GM23248 (cell line): ENCODE measurements at regions not wholly inside any gene's neighbourhood (a gene's known extent, or its start where the extent isn't known, plus 50 kb on each side); places are given as distances from the start of the nearest gene placed in this dataset.

Experiments used
- EZH2 ChIP-seq: fragments of 200-600 bp; sonication (generic); IDR thresholded peaks from 2 replicates; pipeline ENCODE4 v1.6.1; 2018; ENCODE audit warnings: antibody characterized with exemption, mild to moderate bottlenecking; ENCODE audit not compliant: insufficient read depth, poor library complexity, severe bottlenecking
- EZH2phosphoT487 ChIP-seq: fragments of 200-600 bp; sonication (generic); IDR thresholded peaks from 2 replicates; pipeline ENCODE4 v1.6.1; 2018; ENCODE audit warnings: antibody characterized with exemption, moderate library complexity, mild to moderate bottlenecking, low read depth; ENCODE audit not compliant: insufficient read depth

- TF ChIP-seq EZH2 (no peak), EZH2phosphoT487 (no peak)
Observed at GRCh38 chr10:43793704-43794103, 145.0 kb upstream of the ZNF32 start.
